ENCODE measurements at regions not wholly inside any gene's neighbourhood (a gene's known extent, or its start where the extent isn't known, plus 50 kb on each side); places are given as distances from the start of the nearest gene placed in this dataset.

DNA sequence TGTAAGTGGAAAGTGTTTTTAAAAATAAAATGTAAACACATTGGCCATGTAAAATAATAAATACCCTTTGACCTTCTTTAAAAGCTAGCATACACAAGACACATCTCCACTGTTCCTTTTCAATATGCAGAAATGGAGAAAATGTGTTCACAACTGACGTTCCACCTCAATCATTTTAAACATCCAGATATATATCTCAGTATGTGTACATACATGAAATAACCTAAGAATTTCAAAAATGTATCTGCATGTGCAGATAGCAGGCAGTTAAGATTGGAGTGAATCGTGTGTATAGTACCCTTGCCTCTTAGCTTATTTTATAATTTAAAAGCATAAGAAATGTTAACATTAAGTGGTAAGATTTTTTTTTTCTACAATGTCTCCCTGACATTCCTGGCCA, 406.2 kb upstream of the FLRT2 start:
- no peak for DNase-seq
- TF ChIP-seq, protein P1, sequence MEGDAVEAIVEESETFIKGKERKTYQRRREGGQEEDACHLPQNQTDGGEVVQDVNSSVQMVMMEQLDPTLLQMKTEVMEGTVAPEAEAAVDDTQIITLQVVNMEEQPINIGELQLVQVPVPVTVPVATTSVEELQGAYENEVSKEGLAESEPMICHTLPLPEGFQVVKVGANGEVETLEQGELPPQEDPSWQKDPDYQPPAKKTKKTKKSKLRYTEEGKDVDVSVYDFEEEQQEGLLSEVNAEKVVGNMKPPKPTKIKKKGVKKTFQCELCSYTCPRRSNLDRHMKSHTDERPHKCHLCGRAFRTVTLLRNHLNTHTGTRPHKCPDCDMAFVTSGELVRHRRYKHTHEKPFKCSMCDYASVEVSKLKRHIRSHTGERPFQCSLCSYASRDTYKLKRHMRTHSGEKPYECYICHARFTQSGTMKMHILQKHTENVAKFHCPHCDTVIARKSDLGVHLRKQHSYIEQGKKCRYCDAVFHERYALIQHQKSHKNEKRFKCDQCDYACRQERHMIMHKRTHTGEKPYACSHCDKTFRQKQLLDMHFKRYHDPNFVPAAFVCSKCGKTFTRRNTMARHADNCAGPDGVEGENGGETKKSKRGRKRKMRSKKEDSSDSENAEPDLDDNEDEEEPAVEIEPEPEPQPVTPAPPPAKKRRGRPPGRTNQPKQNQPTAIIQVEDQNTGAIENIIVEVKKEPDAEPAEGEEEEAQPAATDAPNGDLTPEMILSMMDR (IDR thresholded peaks at IDR 0.05) = no peak
- no peak for TF ChIP-seq POLR2A (IDR thresholded peaks at IDR 0.05)
- no peaks in the 10 kb centered on the region for H3K36me3 ChIP-seq
- no peaks in the 10 kb centered on the region for H3K27me3 ChIP-seq
- no peaks in the 10 kb centered on the region for H3K4me1 ChIP-seq
- H3K27ac ChIP-seq = no peak overlapping the region
- no peak overlapping the region for H3K4me3 ChIP-seq (replicated peaks in 1 of 3)
- no peaks in the 10 kb centered on the region for H3K9me3 ChIP-seq
- WGBS, 2 donors = 93 to 96% methylated on average over 2 of the region's 2 CpGs
- intact Hi-C loops (cut with DNase I) = no loop called here

DNA sequence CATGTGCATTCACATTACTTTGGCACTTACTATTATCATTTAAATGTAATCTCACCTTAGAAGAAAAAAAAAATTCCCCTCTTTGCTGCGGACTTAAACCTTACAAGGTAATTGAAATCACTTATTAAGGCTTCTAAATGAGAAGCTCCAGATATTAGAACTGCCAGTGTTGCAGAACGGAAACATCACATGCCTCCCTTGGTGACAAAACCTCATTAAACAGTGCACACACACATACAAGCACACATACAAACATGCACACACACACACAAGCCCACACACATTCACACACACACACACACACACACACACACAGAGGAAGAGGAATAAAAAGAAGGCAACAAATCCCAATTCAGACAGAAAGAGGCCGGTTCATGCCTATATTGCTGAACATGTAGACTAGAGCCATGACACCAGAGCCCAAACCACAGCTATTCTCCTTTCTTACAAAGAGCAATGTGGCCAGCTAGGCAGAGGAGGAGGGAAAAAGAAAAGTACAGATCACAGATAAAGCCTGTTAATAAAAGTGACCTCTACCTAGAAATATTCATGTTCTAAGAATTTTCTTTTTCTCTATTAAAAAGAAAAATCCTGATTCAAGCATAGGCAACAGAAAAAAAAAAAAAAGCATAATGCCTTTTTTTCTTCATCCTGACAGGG, 405.2 kb upstream of the FLRT2 start:
- no peak overlapping the region for H3K27ac ChIP-seq
- no peak overlapping the region for H3K4me3 ChIP-seq (replicated peaks in 1 of 3)
- no peaks in the 10 kb centered on the region for H3K36me3 ChIP-seq
- 89 to 93% methylated on average over 3 of the region's 3 CpGs for WGBS, 2 donors
- no peak for DNase-seq
- TF ChIP-seq, protein P1 (IDR thresholded peaks at IDR 0.05) = no peak
- TF ChIP-seq POLR2A (IDR thresholded peaks at IDR 0.05) = no peak
- H3K9me3 ChIP-seq = no peaks in the 10 kb centered on the region
- H3K4me1 ChIP-seq = no peaks in the 10 kb centered on the region
- H3K27me3 ChIP-seq = no peaks in the 10 kb centered on the region
- intact Hi-C loops (cut with DNase I) = no loop called here

DNA sequence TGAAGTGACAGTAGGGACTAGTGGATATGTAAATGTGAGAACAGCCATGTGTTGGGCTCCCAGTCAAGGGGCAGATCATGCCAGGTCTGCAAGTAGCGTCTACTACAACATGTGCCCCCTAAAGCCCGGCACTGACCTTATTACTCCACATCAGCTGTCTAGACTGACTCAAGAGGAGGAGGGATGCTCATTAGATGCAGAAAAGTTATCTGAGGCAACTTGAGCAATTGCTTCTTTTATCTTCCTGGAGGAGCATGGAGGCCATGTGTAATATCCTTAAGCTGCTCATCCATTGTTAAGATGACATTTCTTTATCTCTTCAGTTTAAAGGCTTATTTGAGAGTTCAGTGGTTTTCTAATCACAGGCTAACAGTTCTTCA, 404.7 kb upstream of the FLRT2 start:
- Histone ChIP-seq H3K27ac (no peak overlapping the region), H3K36me3 (no peaks in the 10 kb centered on the region), H3K27me3 (no peaks in the 10 kb centered on the region), H3K4me1 (no peaks in the 10 kb centered on the region), H3K9me3 (no peaks in the 10 kb centered on the region), H3K4me3 (replicated peaks in 1 of 3) (no peak overlapping the region)
- 76 to 78% methylated on average over 2 of the region's 2 CpGs for WGBS, 2 donors
- DNase-seq = no peak
- TF ChIP-seq, protein P1 (IDR thresholded peaks at IDR 0.05) = no peak
- intact Hi-C loops (cut with DNase I) = no loop called here

DNA sequence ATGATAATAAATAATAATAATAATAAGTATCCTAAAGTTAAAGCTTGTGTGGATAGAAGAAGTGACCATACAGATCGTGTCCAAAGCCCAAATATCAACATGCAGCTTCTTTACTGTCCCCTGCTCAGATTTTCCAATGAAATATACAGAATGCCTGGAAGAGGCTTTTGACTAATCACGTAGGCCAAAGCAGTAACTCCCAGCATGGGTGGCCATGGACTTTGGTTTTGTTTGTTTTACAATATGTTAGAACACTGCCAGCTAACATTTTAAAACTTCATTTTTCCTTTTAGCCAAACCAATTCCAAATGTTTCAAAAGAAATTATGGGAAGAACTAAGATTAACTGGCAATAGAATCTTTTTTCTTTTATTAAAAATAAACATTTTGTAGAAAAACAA, 400.0 kb upstream of the FLRT2 start:
- H3K27ac ChIP-seq = no peak overlapping the region
- intact Hi-C loops (cut with DNase I) = no loop called here
- WGBS, 2 donors = 76 to 86% methylated on average over 2 of the region's 2 CpGs

DNA sequence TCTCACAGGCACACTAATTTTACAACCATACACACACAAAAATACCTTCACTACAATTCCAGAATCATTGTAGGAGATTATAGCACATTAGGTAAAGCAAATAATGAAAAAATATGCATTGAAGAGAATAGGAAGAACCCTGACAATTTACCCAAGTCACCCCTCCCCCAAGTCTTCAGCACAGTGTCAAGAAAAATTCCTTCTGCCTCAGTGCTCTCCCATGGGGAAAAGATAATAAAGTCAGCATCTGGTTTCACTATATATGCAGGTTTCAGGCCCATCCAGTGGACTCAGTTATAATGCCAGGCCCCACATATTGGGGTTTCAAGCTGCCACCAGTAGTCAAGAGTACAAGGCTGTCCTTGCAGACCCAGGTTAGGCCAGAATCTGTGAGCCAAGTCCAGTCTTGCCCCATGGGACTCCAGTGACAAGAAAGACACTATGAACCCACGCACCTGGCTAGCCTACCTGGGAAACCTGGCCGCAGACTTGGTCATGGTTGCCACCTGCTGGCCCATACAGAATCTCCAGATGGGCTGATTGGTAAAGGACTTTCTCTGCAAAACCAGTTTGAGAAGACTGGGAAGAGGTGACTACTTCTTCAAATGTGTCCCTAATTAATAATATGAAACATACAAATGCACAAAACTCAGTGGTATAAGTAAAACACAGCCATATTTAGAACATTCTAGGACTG, 398.6 kb upstream of the FLRT2 start:
- Histone ChIP-seq H3K36me3 (no peaks in the 10 kb centered on the region), H3K4me3 (replicated peaks in 1 of 3) (no peak overlapping the region), H3K27ac (no peak overlapping the region), H3K4me1 (no peaks in the 10 kb centered on the region), H3K27me3 (no peaks in the 10 kb centered on the region), H3K9me3 (no peaks in the 10 kb centered on the region)
- TF ChIP-seq POLR2A (IDR thresholded peaks at IDR 0.05) = no peak
- TF ChIP-seq, protein P1 (IDR thresholded peaks at IDR 0.05) = peak in 3 of 6 experiments; percentile 30 to 40 (median 36)
- intact Hi-C loops (cut with DNase I) = no loop called here
- WGBS, 2 donors = 51 to 92% methylated on average over 2 of the region's 2 CpGs
- DNase-seq = peak; percentile 30 to 45

More for the DNA sequence above, 400.0 kb upstream of the FLRT2 start:
- no peak for TF ChIP-seq POLR2A (IDR thresholded peaks at IDR 0.05)
- TF ChIP-seq, protein P1 (IDR thresholded peaks at IDR 0.05) = no peak
- no peaks in the 10 kb centered on the region for H3K27me3 ChIP-seq
- H3K9me3 ChIP-seq = no peaks in the 10 kb centered on the region
- DNase-seq = no peak
- H3K4me1 ChIP-seq = no peaks in the 10 kb centered on the region
- H3K36me3 ChIP-seq = no peaks in the 10 kb centered on the region
- no peak overlapping the region for H3K4me3 ChIP-seq (replicated peaks in 1 of 3)
